ENCODE measurements at regions not wholly inside any gene's neighbourhood (a gene's known extent, or its start where the extent isn't known, plus 50 kb on each side); places are given as distances from the start of the nearest gene placed in this dataset.

GRCh38 chr2:788227-789032 is 111.2 kb upstream of the TMEM18 start:
- no peak for TF ChIP-seq CTCF (conservative IDR thresholded peaks at IDR 0.05)
- no peak for TF ChIP-seq EZH2 (IDR thresholded peaks at IDR 0.05; ENCODE audit: low read depth)
